AG08395 (cell line): ENCODE measurements at regions not wholly inside any gene's neighbourhood (a gene's known extent, or its start where the extent isn't known, plus 50 kb on each side); places are given as distances from the start of the nearest gene placed in this dataset.

Experiments used
- DNase-seq: peaks from one replicate; pipeline ENCODE4 v3.0.0; 2012; ENCODE audit warnings: mixed read lengths, low spot score

- DNase-seq, result no peak
Observed at GRCh38 chr12:115857923-115858322, 419.6 kb downstream of the MED13L start.

GRCh38 chr12:115857160-115857920, 420.2 kb downstream of the MED13L start:
- no peak for DNase-seq

- DNase-seq, result no peak
Observed at GRCh38 chr12:115852054-115852453, 425.4 kb downstream of the MED13L start.

- DNase-seq, result no peak
Observed at GRCh38 chr12:115850957-115851356, 426.5 kb downstream of the MED13L start.

GRCh38 chr12:115849262-115849943, 428.1 kb downstream of the MED13L start:
- no peak for DNase-seq

- DNase-seq, result no peak
Observed at GRCh38 chr12:115847398-115847797, 430.1 kb downstream of the MED13L start.

GRCh38 chr12:115846516-115846915, 431.0 kb downstream of the MED13L start:
- no peak for DNase-seq

- DNase-seq, result no peak
Observed at GRCh38 chr12:115840159-115840558, 437.3 kb downstream of the MED13L start.

- DNase-seq, result no peak
Observed at GRCh38 chr12:115838952-115839351, 438.5 kb downstream of the MED13L start.

- no peak for DNase-seq
Observed at GRCh38 chr12:115837220-115837619, 440.3 kb downstream of the MED13L start.

- no peak for DNase-seq
Observed at GRCh38 chr12:115835445-115835844, 442.0 kb downstream of the MED13L start.

- no peak for DNase-seq
Observed at GRCh38 chr12:115833704-115834103, 443.8 kb downstream of the MED13L start.

- no peak for DNase-seq
Observed at GRCh38 chr12:115830633-115831032, 446.9 kb downstream of the MED13L start.

GRCh38 chr12:115830070-115830469, 447.4 kb downstream of the MED13L start:
- DNase-seq, result no peak

- DNase-seq, result no peak
Observed at GRCh38 chr12:115828168-115828567, 449.3 kb downstream of the MED13L start.

GRCh38 chr12:115824936-115825602, 452.4 kb downstream of the MED13L start:
- no peak for DNase-seq

- no peak for DNase-seq
Observed at GRCh38 chr12:115823635-115824034, 453.9 kb downstream of the MED13L start.

GRCh38 chr12:115820656-115821055, 456.8 kb downstream of the MED13L start:
- no peak for DNase-seq

- no peak for DNase-seq
Observed at GRCh38 chr12:115818973-115819372, 458.5 kb downstream of the MED13L start.

GRCh38 chr12:115817389-115817788, 460.1 kb downstream of the MED13L start:
- no peak for DNase-seq

GRCh38 chr12:115815924-115816323, 461.6 kb downstream of the MED13L start:
- no peak for DNase-seq

- DNase-seq, result no peak
Observed at GRCh38 chr12:115813256-115813655, 464.2 kb downstream of the MED13L start.

- DNase-seq, result no peak
Observed at GRCh38 chr12:115811929-115812328, 465.6 kb downstream of the MED13L start.
